ENCODE measurements at regions not wholly inside any gene's neighbourhood (a gene's known extent, or its start where the extent isn't known, plus 50 kb on each side); places are given as distances from the start of the nearest gene placed in this dataset.
"Not testable (repeated sequence)": the region's sequence is repeated elsewhere in the genome, so short reads cannot be mapped to it uniquely, and the experiment has no call there.

- no peak for FAIRE-seq
- TF ChIP-seq CTCF (IDR thresholded peaks at IDR 0.05; ENCODE audit: insufficient read depth, missing control alignments), result no peak
Measured at GRCh38 chr14:83707056-83707455, 1822.9 kb upstream of the FLRT2 start.

GRCh38 chr14:83709116-83709515 lies 1820.8 kb upstream of the FLRT2 start:
- no peak for FAIRE-seq
- TF ChIP-seq CTCF (IDR thresholded peaks at IDR 0.05; ENCODE audit: insufficient read depth, missing control alignments), result no peak
- no peak for DNase-seq (ENCODE audit: insufficient read length, low spot score)

More at GRCh38 chr14:83707056-83707455, 1822.9 kb upstream of the FLRT2 start:
- no peak for DNase-seq (ENCODE audit: insufficient read length, low spot score)

GRCh38 chr14:83711046-83711445 lies 1818.9 kb upstream of the FLRT2 start:
- no peak for TF ChIP-seq CTCF (IDR thresholded peaks at IDR 0.05; ENCODE audit: insufficient read depth, missing control alignments)
- FAIRE-seq, result no peak
- DNase-seq (ENCODE audit: insufficient read length, low spot score), result no peak

- TF ChIP-seq CTCF (IDR thresholded peaks at IDR 0.05; ENCODE audit: insufficient read depth, missing control alignments), result no peak
- no peak for DNase-seq (ENCODE audit: insufficient read length, low spot score)
- FAIRE-seq, result no peak
Measured at GRCh38 chr14:83712418-83713129, 1817.4 kb upstream of the FLRT2 start.

- no peak for TF ChIP-seq CTCF (IDR thresholded peaks at IDR 0.05; ENCODE audit: insufficient read depth, missing control alignments)
- DNase-seq (ENCODE audit: insufficient read length, low spot score) (no peak), FAIRE-seq (no peak)
Measured at GRCh38 chr14:83713732-83714131, 1816.2 kb upstream of the FLRT2 start.

GRCh38 chr14:83714151-83714550 lies 1815.8 kb upstream of the FLRT2 start:
- FAIRE-seq (no peak), DNase-seq (ENCODE audit: insufficient read length, low spot score) (no peak)
- no peak for TF ChIP-seq CTCF (IDR thresholded peaks at IDR 0.05; ENCODE audit: insufficient read depth, missing control alignments)

GRCh38 chr14:83719435-83719834 lies 1810.5 kb upstream of the FLRT2 start:
- not testable (repeated sequence) for FAIRE-seq; DNase-seq (ENCODE audit: insufficient read length, low spot score)
